ENCODE measurements at regions not wholly inside any gene's neighbourhood (a gene's known extent, or its start where the extent isn't known, plus 50 kb on each side); places are given as distances from the start of the nearest gene placed in this dataset.

DNA sequence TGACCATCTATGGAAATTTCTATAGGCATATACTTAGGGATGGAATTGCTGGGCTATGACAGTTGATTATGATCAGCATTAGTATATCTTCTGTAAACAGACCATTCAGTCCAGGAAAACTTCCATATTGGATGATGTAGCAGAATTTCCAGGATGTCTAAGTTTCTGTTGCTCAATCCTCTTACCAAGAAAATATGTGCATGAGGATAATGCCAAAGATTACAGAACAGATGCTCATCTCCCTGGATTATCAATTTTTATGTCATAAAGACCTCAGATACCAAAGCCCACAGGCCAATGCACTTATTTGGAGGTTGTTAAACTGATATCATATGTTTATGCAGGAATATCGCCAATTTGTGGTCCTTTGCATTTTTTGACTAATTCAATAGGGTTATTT lies 354.4 kb upstream of the FLRT2 start:
- intact Hi-C loops (cut with DNase I), result no loop called here
- no peaks in the 10 kb centered on the region for H3K27me3 ChIP-seq
- WGBS, 4 donors, result 88 to 96% (median 93%) methylated on average over 1 of the region's 1 CpG
- no peak overlapping the region for H3K4me3 ChIP-seq
- TF ChIP-seq POLR2A (IDR thresholded peaks at IDR 0.05), result no peak
- TF ChIP-seq, protein P1, sequence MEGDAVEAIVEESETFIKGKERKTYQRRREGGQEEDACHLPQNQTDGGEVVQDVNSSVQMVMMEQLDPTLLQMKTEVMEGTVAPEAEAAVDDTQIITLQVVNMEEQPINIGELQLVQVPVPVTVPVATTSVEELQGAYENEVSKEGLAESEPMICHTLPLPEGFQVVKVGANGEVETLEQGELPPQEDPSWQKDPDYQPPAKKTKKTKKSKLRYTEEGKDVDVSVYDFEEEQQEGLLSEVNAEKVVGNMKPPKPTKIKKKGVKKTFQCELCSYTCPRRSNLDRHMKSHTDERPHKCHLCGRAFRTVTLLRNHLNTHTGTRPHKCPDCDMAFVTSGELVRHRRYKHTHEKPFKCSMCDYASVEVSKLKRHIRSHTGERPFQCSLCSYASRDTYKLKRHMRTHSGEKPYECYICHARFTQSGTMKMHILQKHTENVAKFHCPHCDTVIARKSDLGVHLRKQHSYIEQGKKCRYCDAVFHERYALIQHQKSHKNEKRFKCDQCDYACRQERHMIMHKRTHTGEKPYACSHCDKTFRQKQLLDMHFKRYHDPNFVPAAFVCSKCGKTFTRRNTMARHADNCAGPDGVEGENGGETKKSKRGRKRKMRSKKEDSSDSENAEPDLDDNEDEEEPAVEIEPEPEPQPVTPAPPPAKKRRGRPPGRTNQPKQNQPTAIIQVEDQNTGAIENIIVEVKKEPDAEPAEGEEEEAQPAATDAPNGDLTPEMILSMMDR (IDR thresholded peaks at IDR 0.05), result no peak
- no peak for ATAC-seq
- no peaks in the 10 kb centered on the region for H3K36me3 ChIP-seq
- no peak for DNase-seq
- H3K27ac ChIP-seq, result no peak overlapping the region
- H3K4me1 ChIP-seq, result no peaks in the 10 kb centered on the region
- H3K9me3 ChIP-seq, result peaks cover 0 to 15% (median 0%) of the 10 kb centered on the region in 12 donors

DNA sequence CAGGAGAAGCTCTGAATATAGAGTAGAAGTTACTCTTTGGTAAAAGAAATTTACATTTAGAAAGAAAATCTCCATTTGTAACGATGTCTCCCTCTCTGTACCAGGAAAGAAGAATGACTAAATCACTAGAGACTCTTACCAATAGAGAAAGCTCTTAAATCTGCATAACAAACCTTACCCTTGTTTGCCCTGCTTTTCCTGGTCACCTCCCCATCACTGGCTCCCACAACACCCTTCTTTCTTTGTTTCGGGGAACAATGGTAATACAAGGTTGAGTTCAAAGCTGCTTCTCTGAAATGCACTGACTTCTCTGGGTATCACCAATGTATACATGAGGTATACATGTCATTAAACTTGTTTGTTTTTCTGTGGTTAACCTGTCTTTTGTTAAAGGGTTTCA lies 351.1 kb upstream of the FLRT2 start:
- TF ChIP-seq POLR2A (IDR thresholded peaks at IDR 0.05), result no peak
- TF ChIP-seq, protein P1 (IDR thresholded peaks at IDR 0.05), result no peak
- no peak overlapping the region for H3K4me3 ChIP-seq
- DNase-seq, result no peak
- H3K36me3 ChIP-seq, result no peaks in the 10 kb centered on the region
- ATAC-seq, result no peak
- H3K4me1 ChIP-seq, result no peaks in the 10 kb centered on the region
- 78 to 91% (median 86%) methylated on average over 2 of the region's 2 CpGs for WGBS, 4 donors
- no peak overlapping the region for H3K27ac ChIP-seq
- peaks cover 0 to 15% (median 0%) of the 10 kb centered on the region in 12 donors for H3K9me3 ChIP-seq
- intact Hi-C loops (cut with DNase I), result no loop called here
- no peaks in the 10 kb centered on the region for H3K27me3 ChIP-seq

DNA sequence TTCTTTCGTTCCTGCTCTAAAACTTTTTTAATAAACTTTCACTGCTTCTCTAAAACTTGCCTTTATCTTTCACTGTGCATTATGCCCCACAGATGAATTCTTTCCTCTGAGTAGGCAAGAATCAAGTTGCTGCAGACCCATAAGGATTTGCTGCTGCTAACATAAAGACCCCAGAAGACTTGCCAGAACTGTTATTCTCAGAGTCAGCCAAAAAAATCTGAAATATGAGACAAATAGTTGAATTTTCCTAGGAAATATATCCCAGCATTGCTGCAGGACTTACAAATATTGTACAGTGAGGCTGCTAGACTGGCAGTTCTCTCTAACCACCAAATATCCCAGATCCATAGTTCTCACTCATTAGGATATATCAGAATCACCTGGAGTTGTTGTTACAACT lies 349.1 kb upstream of the FLRT2 start:
- Histone ChIP-seq H3K36me3 (no peaks in the 10 kb centered on the region), H3K4me1 (no peaks in the 10 kb centered on the region), H3K27ac (no peak overlapping the region), H3K27me3 (no peaks in the 10 kb centered on the region), H3K9me3 (peaks cover 0 to 15% (median 0%) of the 10 kb centered on the region in 12 donors), H3K4me3 (no peak overlapping the region)
- intact Hi-C loops (cut with DNase I), result no loop called here
- DNase-seq (no peak), ATAC-seq (no peak)
- TF ChIP-seq, protein P1 (IDR thresholded peaks at IDR 0.05), result no peak
- TF ChIP-seq POLR2A (IDR thresholded peaks at IDR 0.05), result no peak
- WGBS, 4 donors, result 87 to 95% (median 92%) methylated on average over 1 of the region's 1 CpG

DNA sequence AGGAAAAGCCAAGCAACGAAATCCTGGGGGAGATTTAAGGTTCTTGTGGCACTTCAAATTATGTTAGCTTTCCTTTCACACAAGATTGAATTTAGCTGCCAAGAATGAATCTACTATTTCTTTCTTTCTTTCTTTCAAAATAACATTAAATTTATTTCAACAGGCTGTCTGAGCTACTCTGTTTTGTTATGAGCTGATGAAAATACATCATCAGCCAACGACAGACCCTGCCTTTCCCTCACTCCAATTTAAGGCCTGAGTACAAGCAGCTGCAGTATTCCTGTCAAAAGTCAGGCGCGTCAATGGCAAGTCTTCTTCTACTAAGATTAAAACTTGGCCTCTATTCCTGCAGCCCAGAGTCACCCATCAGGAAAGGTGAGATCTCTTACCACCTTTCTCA lies 347.7 kb upstream of the FLRT2 start:
- ATAC-seq, result no peak
- 56 to 69% (median 64%) methylated on average over 4 of the region's 4 CpGs for WGBS, 4 donors
- no peak overlapping the region for H3K27ac ChIP-seq
- H3K27me3 ChIP-seq, result no peaks in the 10 kb centered on the region
- H3K4me1 ChIP-seq, result no peaks in the 10 kb centered on the region
- H3K4me3 ChIP-seq, result no peak overlapping the region
- peaks cover 0 to 15% (median 0%) of the 10 kb centered on the region in 12 donors for H3K9me3 ChIP-seq
- intact Hi-C loops (cut with DNase I), result no loop called here
- no peaks in the 10 kb centered on the region for H3K36me3 ChIP-seq
- no peak for DNase-seq
- TF ChIP-seq, protein P1 (IDR thresholded peaks at IDR 0.05), result no peak
- TF ChIP-seq POLR2A (IDR thresholded peaks at IDR 0.05), result no peak
